Astrocyte (in vitro differentiated cells and primary cell): ENCODE measurements at regions not wholly inside any gene's neighbourhood (a gene's known extent, or its start where the extent isn't known, plus 50 kb on each side); places are given as distances from the start of the nearest gene placed in this dataset.

ENCODE experiments used
- CTCF ChIP-seq: IDR thresholded peaks from 2 replicates; pipeline ENCODE4 v1.5.1; 2011; ENCODE audit warnings: low read depth, mild to moderate bottlenecking, inconsistent platforms, low read length, moderate library complexity; ENCODE audit not compliant: insufficient read depth
- EZH2 ChIP-seq: IDR thresholded peaks from 2 replicates; pipeline ENCODE4 v1.6.1; 2012; ENCODE audit warnings: mild to moderate bottlenecking, low read length, inconsistent platforms; ENCODE audit not compliant: insufficient read depth

- no peak for TF ChIP-seq CTCF
- no peak for TF ChIP-seq EZH2
These were observed 76.2 kb downstream of the CYRIA start for GRCh38 chr2:16589465-16589864.
